GM12878 (cell line): ENCODE measurements at regions not wholly inside any gene's neighbourhood (a gene's known extent, or its start where the extent isn't known, plus 50 kb on each side); places are given as distances from the start of the nearest gene placed in this dataset.

ENCODE experiments used
- CBX5 ChIP-seq: sonication (generic); IDR thresholded peaks from 2 replicates; pipeline ENCODE4 v1.6.1; 2016; ENCODE audit warnings: low read depth, moderate library complexity, mild to moderate bottlenecking, inconsistent platforms
- EP300 ChIP-seq, 2 experiments: fragments of 150-350 bp in 1 of 2; IDR thresholded peaks; 2 replicates each; pipeline ENCODE4 v1.6.1; 2011 to 2012; ENCODE audit warnings: low read depth in 2 of 2, low read length in 2 of 2, borderline replicate concordance in 1 of 2, improper control_type of control experiment in 1 of 2, inconsistent platforms in 1 of 2; ENCODE audit not compliant: control insufficient read depth in 1 of 2
- IKZF2 ChIP-seq, 2 experiments: fragments of 450-650 bp; IDR thresholded peaks; 2 replicates each; pipeline ENCODE4 v1.6.1; 2017; ENCODE audit warnings: mild to moderate bottlenecking in 2 of 2, moderate library complexity in 2 of 2
- MLLT1 ChIP-seq: fragments of 450-650 bp; IDR thresholded peaks from 2 replicates; pipeline ENCODE4 v1.6.1; 2016; ENCODE audit warnings: mild to moderate bottlenecking
- NFIC ChIP-seq: IDR thresholded peaks from 2 replicates; pipeline ENCODE4 v1.6.1; 2012; ENCODE audit warnings: low read depth, mild to moderate bottlenecking, inconsistent platforms, low read length, moderate library complexity
- NRF1 ChIP-seq: conservative IDR thresholded peaks from 2 replicates; pipeline ENCODE4 v1.6.1; 2011; ENCODE audit warnings: mild to moderate bottlenecking, low read depth, low read length, improper control_type of control experiment
- RELB ChIP-seq: fragments of 450-650 bp; IDR thresholded peaks from 2 replicates; pipeline ENCODE4 v1.6.1; 2017; ENCODE audit warnings: low read depth, mild to moderate bottlenecking, moderate library complexity
- RUNX3 ChIP-seq: IDR thresholded peaks from 2 replicates; pipeline ENCODE4 v1.6.1; 2012; ENCODE audit warnings: low read length, inconsistent platforms
- SIX5 ChIP-seq: IDR thresholded peaks from 2 replicates; pipeline ENCODE4 v1.6.1; 2011; ENCODE audit warnings: mild to moderate bottlenecking, low read depth, low read length, moderate library complexity; ENCODE audit not compliant: severe bottlenecking
- TCF7 ChIP-seq: IDR thresholded peaks from 2 replicates; pipeline ENCODE4 v1.6.1; 2014; ENCODE audit warnings: antibody characterized with exemption, borderline replicate concordance
- TF ChIP-seq, protein P1 (sequence below): IDR thresholded peaks from 2 replicates; pipeline ENCODE4 v1.6.1; 2012; ENCODE audit warnings: low read length, inconsistent platforms
- TF ChIP-seq, protein P2 (sequence below): fragments of 450-650 bp; IDR thresholded peaks from 2 replicates; pipeline ENCODE4 v1.6.1; 2016; ENCODE audit warnings: mild to moderate bottlenecking

DNA sequence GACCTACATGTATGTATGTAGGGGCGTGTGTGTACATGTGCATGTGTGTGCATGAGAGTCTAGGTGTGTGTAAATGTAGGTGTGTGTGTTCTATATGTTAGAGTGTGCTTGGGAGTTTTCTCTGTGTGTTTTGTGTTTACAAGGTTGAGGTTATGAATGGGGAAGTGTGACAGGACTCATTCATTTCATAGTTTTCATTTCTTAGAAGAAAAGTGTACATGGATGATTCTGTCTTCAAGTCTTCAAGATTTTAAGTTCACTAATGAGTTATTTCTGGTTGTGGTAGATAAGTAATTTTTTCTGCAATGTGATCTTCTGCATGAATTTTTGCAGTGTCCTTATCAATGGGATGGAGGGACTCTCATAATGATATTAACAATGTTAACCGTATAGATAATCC, 118.2 kb upstream of the SLC10A2 start (continued):
- TF ChIP-seq CBX5, result 0 out of 2 replicates have a peak, but pooled peaks have one; percentile 52
- TF ChIP-seq NFIC, result peak; percentile 83
- peak; percentile 80 for TF ChIP-seq RUNX3
- peak; percentile 42 to 45; a peak in 2 of 4 replicates for TF ChIP-seq EP300 (IDR thresholded peaks at IDR 0.05; ENCODE audit: borderline replicate concordance in 1 of 2, control insufficient read depth in 1 of 2, low read depth in 2 of 2, low read length in 2 of 2)
- TF ChIP-seq IKZF2 (IDR thresholded peaks at IDR 0.05), result peak; percentile 21 to 53; a peak in 2 of 4 replicates
- TF ChIP-seq, protein P1, sequence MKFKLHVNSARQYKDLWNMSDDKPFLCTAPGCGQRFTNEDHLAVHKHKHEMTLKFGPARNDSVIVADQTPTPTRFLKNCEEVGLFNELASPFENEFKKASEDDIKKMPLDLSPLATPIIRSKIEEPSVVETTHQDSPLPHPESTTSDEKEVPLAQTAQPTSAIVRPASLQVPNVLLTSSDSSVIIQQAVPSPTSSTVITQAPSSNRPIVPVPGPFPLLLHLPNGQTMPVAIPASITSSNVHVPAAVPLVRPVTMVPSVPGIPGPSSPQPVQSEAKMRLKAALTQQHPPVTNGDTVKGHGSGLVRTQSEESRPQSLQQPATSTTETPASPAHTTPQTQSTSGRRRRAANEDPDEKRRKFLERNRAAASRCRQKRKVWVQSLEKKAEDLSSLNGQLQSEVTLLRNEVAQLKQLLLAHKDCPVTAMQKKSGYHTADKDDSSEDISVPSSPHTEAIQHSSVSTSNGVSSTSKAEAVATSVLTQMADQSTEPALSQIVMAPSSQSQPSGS, result peak; percentile 79
- TF ChIP-seq MLLT1, result peak; percentile 52; the same call in 1 of the 2 replicates
- no peak for TF ChIP-seq SIX5
- peak; percentile 17; the same call in 1 of the 2 replicates for TF ChIP-seq RELB
- TF ChIP-seq TCF7, result peak; percentile 37; the same call in 1 of the 2 replicates
- TF ChIP-seq, protein P2, sequence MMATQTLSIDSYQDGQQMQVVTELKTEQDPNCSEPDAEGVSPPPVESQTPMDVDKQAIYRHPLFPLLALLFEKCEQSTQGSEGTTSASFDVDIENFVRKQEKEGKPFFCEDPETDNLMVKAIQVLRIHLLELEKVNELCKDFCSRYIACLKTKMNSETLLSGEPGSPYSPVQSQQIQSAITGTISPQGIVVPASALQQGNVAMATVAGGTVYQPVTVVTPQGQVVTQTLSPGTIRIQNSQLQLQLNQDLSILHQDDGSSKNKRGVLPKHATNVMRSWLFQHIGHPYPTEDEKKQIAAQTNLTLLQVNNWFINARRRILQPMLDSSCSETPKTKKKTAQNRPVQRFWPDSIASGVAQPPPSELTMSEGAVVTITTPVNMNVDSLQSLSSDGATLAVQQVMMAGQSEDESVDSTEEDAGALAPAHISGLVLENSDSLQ, result peak; percentile 22; the same call in 1 of the 2 replicates
- no peak for TF ChIP-seq NRF1
